Suprapubic skin (tissue), 3 donors: ENCODE measurements at regions not wholly inside any gene's neighbourhood (a gene's known extent, or its start where the extent isn't known, plus 50 kb on each side); places are given as distances from the start of the nearest gene placed in this dataset.

Experiments used
- POLR2A ChIP-seq, 2 donors: fragments of 450-650 bp; IDR thresholded peaks; one replicate each; pipeline ENCODE4 v1.6.1; 2017; ENCODE audit warnings: antibody characterized with exemption in 2 of 2, mild to moderate bottlenecking in 2 of 2, moderate library complexity in 2 of 2
- TF ChIP-seq, protein P1 (sequence below), 2 donors: fragments of 200-600 bp in 1 of 2; fragments of 450-650 bp in 1 of 2; sonication (generic) in 1 of 2; IDR thresholded peaks; one replicate each; pipeline ENCODE4 v1.5.1; 2016 to 2019; ENCODE audit warnings: antibody characterized with exemption in 2 of 2, mild to moderate bottlenecking in 1 of 2, moderate library complexity in 1 of 2

GRCh38 chr9:24712206-24712605, 166.5 kb upstream of the IZUMO3 start:
- TF ChIP-seq POLR2A (IDR thresholded peaks at IDR 0.05), result no peak
- TF ChIP-seq, protein P1, sequence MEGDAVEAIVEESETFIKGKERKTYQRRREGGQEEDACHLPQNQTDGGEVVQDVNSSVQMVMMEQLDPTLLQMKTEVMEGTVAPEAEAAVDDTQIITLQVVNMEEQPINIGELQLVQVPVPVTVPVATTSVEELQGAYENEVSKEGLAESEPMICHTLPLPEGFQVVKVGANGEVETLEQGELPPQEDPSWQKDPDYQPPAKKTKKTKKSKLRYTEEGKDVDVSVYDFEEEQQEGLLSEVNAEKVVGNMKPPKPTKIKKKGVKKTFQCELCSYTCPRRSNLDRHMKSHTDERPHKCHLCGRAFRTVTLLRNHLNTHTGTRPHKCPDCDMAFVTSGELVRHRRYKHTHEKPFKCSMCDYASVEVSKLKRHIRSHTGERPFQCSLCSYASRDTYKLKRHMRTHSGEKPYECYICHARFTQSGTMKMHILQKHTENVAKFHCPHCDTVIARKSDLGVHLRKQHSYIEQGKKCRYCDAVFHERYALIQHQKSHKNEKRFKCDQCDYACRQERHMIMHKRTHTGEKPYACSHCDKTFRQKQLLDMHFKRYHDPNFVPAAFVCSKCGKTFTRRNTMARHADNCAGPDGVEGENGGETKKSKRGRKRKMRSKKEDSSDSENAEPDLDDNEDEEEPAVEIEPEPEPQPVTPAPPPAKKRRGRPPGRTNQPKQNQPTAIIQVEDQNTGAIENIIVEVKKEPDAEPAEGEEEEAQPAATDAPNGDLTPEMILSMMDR (IDR thresholded peaks at IDR 0.05), result no peak
